GM12875 (cell line): ENCODE measurements at regions not wholly inside any gene's neighbourhood (a gene's known extent, or its start where the extent isn't known, plus 50 kb on each side); places are given as distances from the start of the nearest gene placed in this dataset.

Experiments used
- H3K4me3 ChIP-seq: one replicate; pipeline ENCODE4 v1.5.1; 2011; ENCODE audit warnings: low read depth, low read length, control low read depth
- CTCF ChIP-seq: IDR thresholded peaks from 2 replicates; pipeline ENCODE4 v1.5.1; 2011; ENCODE audit warnings: low read depth, mild to moderate bottlenecking, control low read depth, inconsistent platforms, low read length, moderate library complexity, borderline replicate concordance; ENCODE audit not compliant: insufficient read depth

DNA sequence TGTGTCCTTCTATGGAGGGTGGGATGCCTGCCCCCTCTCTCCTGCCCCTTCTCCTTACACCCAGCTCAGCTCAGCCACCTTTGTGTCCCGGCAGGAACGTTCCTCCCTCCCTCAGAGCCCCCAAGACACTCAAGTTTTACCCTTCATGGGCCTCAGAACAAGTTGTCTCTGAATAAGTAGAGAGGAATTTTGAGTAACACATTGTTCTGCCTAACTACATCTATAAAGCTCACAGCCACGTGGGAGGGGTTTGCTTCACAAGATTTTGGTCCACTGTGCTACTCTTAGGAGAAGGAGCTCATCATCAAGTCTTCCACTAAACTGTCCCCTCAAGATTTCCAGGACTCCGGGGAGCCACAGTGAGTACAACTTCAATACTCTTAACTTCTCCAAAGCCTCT lies 51.6 kb upstream of the ZNF32 start:
- H3K4me3 ChIP-seq = no peak overlapping the region
- TF ChIP-seq CTCF = no peak

- no peak overlapping the region for H3K4me3 ChIP-seq
- TF ChIP-seq CTCF = no peak
Observed at GRCh38 chr10:43699516-43699915, 50.8 kb upstream of the ZNF32 start.
